Sigmoid colon (tissue), 6 donors: ENCODE measurements at regions not wholly inside any gene's neighbourhood (a gene's known extent, or its start where the extent isn't known, plus 50 kb on each side); places are given as distances from the start of the nearest gene placed in this dataset.
A peak's percentile ranks its signal among the peaks of the same experiment; 100 is the strongest.

Experiments
- DNase-seq: peaks from one replicate; pipeline ENCODE4 v3.0.0-alpha.2; 2019
- H3K27ac ChIP-seq, 4 donors: fragments of 200-600 bp; sonication (generic); one replicate each; pipeline ENCODE4 v1.5.1; 2016 to 2019; ENCODE audit warnings: mild to moderate bottlenecking in 1 of 4
- H3K27me3 ChIP-seq, 3 donors: fragments of 200-600 bp; sonication (generic); one replicate each; pipeline ENCODE4 v1.5.1; 2019; ENCODE audit warnings: mild to moderate bottlenecking in 1 of 3
- H3K36me3 ChIP-seq, 4 donors: fragments of 200-600 bp; sonication (generic); one replicate each; pipeline ENCODE4 v1.5.1; 2016 to 2019
- H3K4me1 ChIP-seq, 4 donors: fragments of 200-600 bp; sonication (generic); one replicate each; pipeline ENCODE4 v1.5.1; 2017 to 2019
- H3K4me3 ChIP-seq, 4 donors: fragments of 200-600 bp; sonication (generic); one replicate each; pipeline ENCODE4 v1.5.1; 2017 to 2019; ENCODE audit warnings: mild to moderate bottlenecking in 2 of 4, moderate library complexity in 1 of 4
- H3K9me3 ChIP-seq, 4 donors: fragments of 200-600 bp in 3 of 4; sonication (generic) in 3 of 4; one replicate each; pipeline versions ENCODE4 v1.5.1 to v1.6.1; 2013 to 2019
- EP300 ChIP-seq, 4 donors: sonication (generic); formaldehyde crosslinking; IDR thresholded peaks; one replicate each; pipeline ENCODE4 v1.6.1; 2017; ENCODE audit warnings: antibody characterized with exemption in 4 of 4
- POLR2A ChIP-seq, 2 donors: fragments of 450-650 bp; IDR thresholded peaks; one replicate each; pipeline ENCODE4 v1.6.1; 2016; ENCODE audit warnings: antibody characterized with exemption in 2 of 2, mild to moderate bottlenecking in 2 of 2, moderate library complexity in 2 of 2
- POLR2AphosphoS5 ChIP-seq, 4 donors: sonication (generic); formaldehyde crosslinking; IDR thresholded peaks; one replicate each; pipeline ENCODE4 v1.6.1; 2017; ENCODE audit warnings: antibody characterized with exemption in 4 of 4
- WGBS, 2 donors: extraction: QIAGEN DNeasy Blood & Tissue Kit; methylation state at CpG; one replicate each; pipeline ENCODE4 v1.1.7; 2013; 5-methylcytosine and 5-hydroxymethylcytosine counted together
- intact Hi-C: fragments of 100-400 bp; cut with DNase I; formaldehyde crosslinking; loops from one replicate; pipeline ENCODE4 v1.15.1; 2023
- TF ChIP-seq, protein P1 (sequence below), 4 experiments: fragments of 450-650 bp in 3 of 4; fragments of 200-600 bp in 1 of 4; IDR thresholded peaks; one replicate each; pipeline ENCODE4 v1.5.1; 2016 to 2019; ENCODE audit warnings: antibody characterized with exemption in 4 of 4, mild to moderate bottlenecking in 3 of 4, moderate library complexity in 2 of 4
- donor health status: healthy with polysubstance abuse.
- donor health status: healthy.

DNA sequence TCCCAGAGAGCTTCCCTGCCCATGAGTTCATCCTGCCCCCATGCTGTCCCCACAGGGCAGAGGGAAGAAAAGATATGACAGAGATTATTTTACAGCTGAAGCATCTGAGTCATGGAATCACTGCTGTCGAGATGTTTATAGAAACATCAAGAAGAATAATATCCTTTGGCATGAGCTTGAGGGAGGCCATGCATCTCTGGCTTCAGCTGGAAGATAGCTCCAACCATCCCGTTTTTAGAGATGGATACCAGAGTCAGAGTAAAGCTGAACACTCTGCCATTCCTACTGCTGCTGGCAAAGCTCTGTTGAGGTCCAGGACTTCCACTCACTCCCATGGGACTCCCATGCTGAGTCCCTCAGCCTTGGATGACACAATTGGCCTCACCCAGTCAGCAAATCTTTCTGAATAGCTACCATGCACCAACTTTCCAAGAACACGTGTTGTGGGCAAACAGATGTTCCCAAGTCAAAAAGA, 167.8 kb downstream of the TTC32 start:
- Histone ChIP-seq H3K4me1 (peaks cover 0 to 35% (median 20%) of the 10 kb centered on the region in 4 donors), H3K27me3 (no peaks in the 10 kb centered on the region), H3K4me3 (no peak overlapping the region), H3K36me3 (no peaks in the 10 kb centered on the region), H3K27ac (peak overlapping the region; percentile 0 to 69 (median 53)), H3K9me3 (no peaks in the 10 kb centered on the region)
- no peak for DNase-seq
- intact Hi-C loops = no loop called here
- 67 to 73% methylated on average over 3 of the region's 3 CpGs for WGBS, 2 donors
- peak; percentile 72 to 92 (median 90) for TF ChIP-seq POLR2AphosphoS5 (IDR thresholded peaks at IDR 0.05)
- TF ChIP-seq EP300 (IDR thresholded peaks at IDR 0.05) = peak in 1 of 4 donors; percentile 67
- TF ChIP-seq, protein P1, sequence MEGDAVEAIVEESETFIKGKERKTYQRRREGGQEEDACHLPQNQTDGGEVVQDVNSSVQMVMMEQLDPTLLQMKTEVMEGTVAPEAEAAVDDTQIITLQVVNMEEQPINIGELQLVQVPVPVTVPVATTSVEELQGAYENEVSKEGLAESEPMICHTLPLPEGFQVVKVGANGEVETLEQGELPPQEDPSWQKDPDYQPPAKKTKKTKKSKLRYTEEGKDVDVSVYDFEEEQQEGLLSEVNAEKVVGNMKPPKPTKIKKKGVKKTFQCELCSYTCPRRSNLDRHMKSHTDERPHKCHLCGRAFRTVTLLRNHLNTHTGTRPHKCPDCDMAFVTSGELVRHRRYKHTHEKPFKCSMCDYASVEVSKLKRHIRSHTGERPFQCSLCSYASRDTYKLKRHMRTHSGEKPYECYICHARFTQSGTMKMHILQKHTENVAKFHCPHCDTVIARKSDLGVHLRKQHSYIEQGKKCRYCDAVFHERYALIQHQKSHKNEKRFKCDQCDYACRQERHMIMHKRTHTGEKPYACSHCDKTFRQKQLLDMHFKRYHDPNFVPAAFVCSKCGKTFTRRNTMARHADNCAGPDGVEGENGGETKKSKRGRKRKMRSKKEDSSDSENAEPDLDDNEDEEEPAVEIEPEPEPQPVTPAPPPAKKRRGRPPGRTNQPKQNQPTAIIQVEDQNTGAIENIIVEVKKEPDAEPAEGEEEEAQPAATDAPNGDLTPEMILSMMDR (IDR thresholded peaks at IDR 0.05) = no peak
- TF ChIP-seq POLR2A (IDR thresholded peaks at IDR 0.05) = no peak

DNA sequence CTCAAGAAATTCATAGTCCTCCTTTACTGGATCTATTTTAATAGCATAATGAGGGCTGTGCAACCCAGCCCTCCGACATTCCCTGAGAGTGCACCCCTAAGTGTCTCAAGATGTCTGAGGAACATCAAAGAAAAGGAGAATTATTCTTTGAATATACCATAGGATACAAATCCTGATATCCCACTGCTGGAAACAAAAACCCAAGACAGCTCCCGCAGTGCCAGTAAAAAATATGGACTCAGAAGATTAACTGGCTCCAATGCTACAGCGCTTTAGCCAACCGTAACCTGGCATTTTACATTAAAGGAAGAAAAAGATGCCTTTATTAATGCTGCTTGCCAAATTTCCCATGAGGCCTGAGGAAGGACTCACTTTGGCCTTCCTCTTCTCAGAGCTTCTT, 168.4 kb downstream of the TTC32 start:
- H3K36me3 ChIP-seq = no peaks in the 10 kb centered on the region
- intact Hi-C loops = no loop called here
- peak overlapping the region; percentile 0 to 69 (median 53) for H3K27ac ChIP-seq
- H3K27me3 ChIP-seq = no peaks in the 10 kb centered on the region
- H3K9me3 ChIP-seq = no peaks in the 10 kb centered on the region
- no peak for TF ChIP-seq POLR2A (IDR thresholded peaks at IDR 0.05)
- TF ChIP-seq POLR2AphosphoS5 (IDR thresholded peaks at IDR 0.05) = no peak
- TF ChIP-seq EP300 (IDR thresholded peaks at IDR 0.05) = no peak
- TF ChIP-seq, protein P1 (IDR thresholded peaks at IDR 0.05) = no peak
- no peak overlapping the region for H3K4me3 ChIP-seq
- 94 to 97% methylated on average over 4 of the region's 4 CpGs for WGBS, 2 donors
- H3K4me1 ChIP-seq = peaks cover 0 to 29% (median 20%) of the 10 kb centered on the region in 4 donors
- no peak for DNase-seq

DNA sequence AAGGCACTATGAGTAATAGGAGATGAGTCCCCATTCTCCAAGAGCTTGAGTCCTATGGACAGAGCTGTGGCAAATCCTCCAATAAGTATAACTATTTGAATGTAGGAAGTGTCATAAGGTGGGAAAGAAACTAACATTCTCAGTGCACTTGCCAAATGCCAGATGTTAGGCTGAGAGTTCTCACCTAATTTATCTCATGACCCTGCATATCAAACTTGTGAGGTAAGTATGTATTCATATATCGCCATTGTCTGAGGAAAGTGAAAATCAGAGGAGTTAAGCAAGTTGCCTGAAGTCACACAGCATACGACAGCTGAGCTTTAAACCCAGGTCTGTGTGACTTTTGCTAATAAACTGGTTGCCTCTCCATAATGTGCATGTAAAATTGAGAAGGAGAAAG, 169.5 kb downstream of the TTC32 start:
- no peaks in the 10 kb centered on the region for H3K27me3 ChIP-seq
- intact Hi-C loops = no loop called here
- H3K9me3 ChIP-seq = no peaks in the 10 kb centered on the region
- H3K36me3 ChIP-seq = no peaks in the 10 kb centered on the region
- TF ChIP-seq EP300 (IDR thresholded peaks at IDR 0.05) = no peak
- TF ChIP-seq POLR2A (IDR thresholded peaks at IDR 0.05) = no peak
- no peak for TF ChIP-seq POLR2AphosphoS5 (IDR thresholded peaks at IDR 0.05)
- TF ChIP-seq, protein P1 (IDR thresholded peaks at IDR 0.05) = no peak
- no peak overlapping the region for H3K4me3 ChIP-seq
- H3K4me1 ChIP-seq = peaks cover 0 to 27% (median 20%) of the 10 kb centered on the region in 4 donors
- WGBS, 2 donors = 95 to 96% methylated on average over 2 of the region's 2 CpGs
- no peak for DNase-seq
- peak overlapping the region in 1 of 4 donors; percentile 69 for H3K27ac ChIP-seq

DNA sequence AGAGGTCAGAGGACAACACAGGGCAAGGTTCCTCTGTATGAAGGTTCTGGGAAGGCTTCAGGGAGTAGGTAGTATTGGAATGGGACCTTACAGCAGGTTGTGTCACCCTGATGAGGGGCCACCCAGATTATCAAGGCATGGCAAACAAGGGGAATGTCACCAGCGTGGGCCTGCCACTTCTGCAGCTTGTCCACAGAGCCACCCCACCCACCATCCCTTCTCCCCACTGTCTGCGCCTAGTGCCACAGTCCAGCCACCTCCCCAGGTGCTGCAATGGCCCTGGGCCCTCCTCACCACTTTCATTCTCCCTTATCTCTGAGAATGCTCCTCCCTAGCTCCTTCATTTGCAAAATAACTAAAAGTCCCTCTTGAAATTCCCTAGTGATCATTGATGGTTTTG, 170.3 kb downstream of the TTC32 start:
- H3K27ac ChIP-seq = no peak overlapping the region
- peaks cover 0 to 27% (median 20%) of the 10 kb centered on the region in 4 donors for H3K4me1 ChIP-seq
- TF ChIP-seq POLR2AphosphoS5 (IDR thresholded peaks at IDR 0.05) = no peak
- 64 to 84% methylated on average over 2 of the region's 2 CpGs for WGBS, 2 donors
- no peaks in the 10 kb centered on the region for H3K9me3 ChIP-seq
- no peak for DNase-seq
- H3K27me3 ChIP-seq = no peaks in the 10 kb centered on the region
- no peaks in the 10 kb centered on the region for H3K36me3 ChIP-seq
- intact Hi-C loops = no loop called here
- H3K4me3 ChIP-seq = no peak overlapping the region

DNA sequence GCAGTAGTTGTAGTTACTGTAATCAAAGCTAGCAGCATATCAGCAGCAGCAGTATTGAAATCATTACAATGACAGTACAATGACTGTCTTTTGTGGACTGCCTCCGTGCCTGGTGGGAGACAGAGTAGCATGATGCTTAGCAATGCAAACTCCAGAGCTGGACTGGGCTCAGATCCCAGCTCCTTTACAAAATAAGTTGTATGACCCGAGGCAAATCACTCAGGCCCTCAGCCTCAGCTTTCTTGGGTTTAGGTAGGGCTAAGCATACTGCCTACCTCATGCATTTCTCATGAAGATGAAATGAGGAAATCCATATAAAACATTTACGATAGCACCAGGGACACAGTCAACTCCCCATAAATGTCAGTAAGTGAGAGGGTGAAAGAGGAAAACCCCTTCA, 170.7 kb downstream of the TTC32 start:
- whole genome bisulfite sequencing, 2 donors = 56 to 59% methylated on average over 3 of the region's 3 CpGs
- TF ChIP-seq POLR2A (IDR thresholded peaks at IDR 0.05) (no peak), EP300 (IDR thresholded peaks at IDR 0.05) (no peak), POLR2AphosphoS5 (IDR thresholded peaks at IDR 0.05) (no peak)
- TF ChIP-seq, protein P1 (IDR thresholded peaks at IDR 0.05) = no peak
- DNase-seq = no peak
- H3K4me3 ChIP-seq = no peak overlapping the region
- no peaks in the 10 kb centered on the region for H3K27me3 ChIP-seq
- no peak overlapping the region for H3K27ac ChIP-seq
- H3K4me1 ChIP-seq = peaks cover 0 to 27% (median 20%) of the 10 kb centered on the region in 4 donors
- H3K36me3 ChIP-seq = no peaks in the 10 kb centered on the region
- no peaks in the 10 kb centered on the region for H3K9me3 ChIP-seq
- intact Hi-C loops = no loop called here
